SK-N-SH (cell line): ENCODE measurements at regions not wholly inside any gene's neighbourhood (a gene's known extent, or its start where the extent isn't known, plus 50 kb on each side); places are given as distances from the start of the nearest gene placed in this dataset.
A peak's percentile ranks its signal among the peaks of the same experiment; 100 is the strongest.

Source experiments
- CTCF ChIA-PET: fragments of 300-600, 350-600 bp; formaldehyde crosslinking; extraction: SDS; loops from one replicate; lab custom pipeline; 2021; lab: Yijun Ruan, JAX
- POLR2A ChIA-PET: fragments of 350-600 bp; sonication (Branson Sonifier 250); formaldehyde crosslinking; extraction: SDS; loops from one replicate; lab custom pipeline; 2020; ENCODE audit warnings: antibody characterized with exemption, inconsistent platforms; lab: Yijun Ruan, JAX
- DNase-seq: peaks from one replicate; pipeline ENCODE4 v3.0.0; 2012
- H2AFZ ChIP-seq: fragments of 200-600 bp; sonication (generic); 2 replicates; pipeline ENCODE4 v1.8.1; 2016; ENCODE audit warnings: antibody characterized with exemption, mild to moderate bottlenecking, low read depth
- H3F3A ChIP-seq: fragments of 200-600 bp; sonication (generic); replicated peaks from 2 replicates; pipeline ENCODE3; 2016; ENCODE audit warnings: antibody characterized with exemption, mild to moderate bottlenecking; ENCODE audit not compliant: insufficient read depth
- H3K27ac ChIP-seq, 2 experiments: fragments of 200-500 bp in 1 of 2; fragments of 200-600 bp in 1 of 2; sonication (Bioruptor generic) in 1 of 2; sonication (generic), shearing (Covaris generic) in 1 of 2; 2 replicates each; pipeline versions ENCODE4 v1.5.1 to v1.6.1; 2014 to 2016; ENCODE audit warnings: low read depth in 2 of 2, inconsistent platforms in 1 of 2, low read length in 1 of 2, mild to moderate bottlenecking in 1 of 2, mixed read lengths in 1 of 2
- H3K27me3 ChIP-seq: fragments of 200-600 bp; sonication (generic), shearing (Covaris generic); 2 replicates; pipeline ENCODE4 v1.6.1; 2016; ENCODE audit warnings: mixed run types; ENCODE audit not compliant: insufficient read depth
- H3K36me3 ChIP-seq, 2 experiments: fragments of 200-500 bp in 1 of 2; fragments of 200-600 bp in 1 of 2; sonication (Bioruptor generic) in 1 of 2; sonication (generic) in 1 of 2; replicated peaks in 1 of 2; 2 replicates each; pipeline versions ENCODE3 to v1.5.1; 2014 to 2016; ENCODE audit warnings: low read length in 1 of 2, mild to moderate bottlenecking in 1 of 2; ENCODE audit not compliant: insufficient read depth in 2 of 2, control insufficient read depth in 1 of 2
- H3K4me1 ChIP-seq, 2 experiments: fragments of 200-500 bp in 1 of 2; fragments of 200-600 bp in 1 of 2; sonication (Bioruptor generic) in 1 of 2; sonication (generic), shearing (Covaris generic) in 1 of 2; 2 replicates each; pipeline versions ENCODE4 v1.5.1 to v1.6.1; 2014 to 2016; ENCODE audit warnings: low read depth in 1 of 2, low read length in 1 of 2, mixed run types in 1 of 2; ENCODE audit not compliant: insufficient read depth in 2 of 2, control insufficient read depth in 1 of 2
- H3K4me2 ChIP-seq: fragments of 200-600 bp; sonication (generic), shearing (Covaris generic); 2 replicates; pipeline ENCODE4 v1.6.1; 2017; ENCODE audit warnings: mixed run types
- H3K4me3 ChIP-seq, 2 experiments: fragments of 200-500 bp in 1 of 2; fragments of 200-600 bp in 1 of 2; sonication (Bioruptor generic) in 1 of 2; sonication (generic), shearing (Covaris generic) in 1 of 2; 2 replicates each; pipeline versions ENCODE4 v1.5.1 to v1.8.1; 2014 to 2016; ENCODE audit warnings: low read depth in 2 of 2, inconsistent platforms in 1 of 2, low read length in 1 of 2, mild to moderate bottlenecking in 1 of 2, mixed read lengths in 1 of 2, moderate library complexity in 1 of 2
- H3K79me2 ChIP-seq: fragments of 200-600 bp; sonication (generic); 2 replicates; pipeline ENCODE4 v1.8.1; 2017; ENCODE audit warnings: mild to moderate bottlenecking; ENCODE audit not compliant: insufficient read depth
- H3K9ac ChIP-seq: fragments of 200-600 bp; sonication (generic); 2 replicates; pipeline ENCODE4 v1.6.1; 2017; ENCODE audit warnings: mixed run types
- H3K9me2 ChIP-seq: fragments of 200-600 bp; sonication (generic); 2 replicates; pipeline ENCODE4 v1.6.1; 2017; ENCODE audit warnings: mixed run types
- H3K9me3 ChIP-seq: fragments of 200-600 bp; sonication (generic); 2 replicates; pipeline ENCODE4 v1.6.1; 2017; ENCODE audit warnings: mixed run types, mild to moderate bottlenecking, moderate library complexity
- H4K20me1 ChIP-seq: fragments of 200-600 bp; sonication (generic); 2 replicates; pipeline ENCODE4 v1.6.1; 2017; ENCODE audit warnings: mild to moderate bottlenecking, mixed run types; ENCODE audit not compliant: insufficient read depth
- EP300 ChIP-seq, 2 experiments: IDR thresholded peaks; 2 replicates each; pipeline versions ENCODE4 v1.4.0 to v1.6.1; 2012; ENCODE audit warnings: borderline replicate concordance in 1 of 2, low read depth in 1 of 2, low read length in 1 of 2
- FOXJ3 ChIP-seq: sonication (generic); formaldehyde crosslinking; IDR thresholded peaks from 2 replicates; pipeline ENCODE4 v1.5.1; 2020; ENCODE audit warnings: mild to moderate bottlenecking, missing genetic modification reagents
- GABPA ChIP-seq: IDR thresholded peaks from 2 replicates; pipeline ENCODE4 v1.4.0; 2012; ENCODE audit warnings: low read depth, mild to moderate bottlenecking
- GATA2 ChIP-seq: sonication (generic); formaldehyde crosslinking; IDR thresholded peaks from 2 replicates; pipeline ENCODE4 v1.5.0; 2020; ENCODE audit warnings: mild to moderate bottlenecking, missing genetic modification reagents
- MEF2A ChIP-seq: IDR thresholded peaks from 2 replicates; pipeline ENCODE4 v1.4.0; 2012; ENCODE audit warnings: low read depth, borderline replicate concordance
- MXI1 ChIP-seq: IDR thresholded peaks from 2 replicates; pipeline ENCODE4 v1.6.1; 2012; ENCODE audit warnings: mild to moderate bottlenecking, low read depth, low read length, improper control_type of control experiment
- NRF1 ChIP-seq: IDR thresholded peaks from 2 replicates; pipeline ENCODE4 v1.6.1; 2012; ENCODE audit warnings: low read depth, mild to moderate bottlenecking, low read length
- RAD21 ChIP-seq: IDR thresholded peaks from 2 replicates; pipeline ENCODE4 v1.6.1; 2012; ENCODE audit warnings: mild to moderate bottlenecking, low read length
- RCOR1 ChIP-seq: fragments of 150-350 bp; IDR thresholded peaks from 2 replicates; pipeline ENCODE4 v1.6.1; 2017; ENCODE audit warnings: antibody characterized with exemption, low read length
- RFX5 ChIP-seq: IDR thresholded peaks from 2 replicates; pipeline ENCODE4 v1.6.1; 2012; ENCODE audit warnings: mild to moderate bottlenecking, improper control_type of control experiment, low read length
- TAF1 ChIP-seq: IDR thresholded peaks from 2 replicates; pipeline ENCODE4 v1.6.1; 2012; ENCODE audit warnings: low read depth, mild to moderate bottlenecking, low read length, moderate library complexity, borderline replicate concordance
- TCF12 ChIP-seq: IDR thresholded peaks from 2 replicates; pipeline ENCODE4 v1.4.0; 2012
- TEAD4 ChIP-seq: IDR thresholded peaks from 2 replicates; pipeline ENCODE4 v1.4.0; 2012; ENCODE audit warnings: mild to moderate bottlenecking, borderline replicate concordance; ENCODE audit not compliant: insufficient read depth
- YY1 ChIP-seq: IDR thresholded peaks from 2 replicates; pipeline ENCODE4 v1.4.0; 2012; ENCODE audit warnings: low read depth, mild to moderate bottlenecking
- WGBS: methylation state at CpG from one replicate; pipeline ENCODE4 v1.1.6; 2017; ENCODE audit warnings: low lambda C conversion rate; 5-methylcytosine and 5-hydroxymethylcytosine counted together
- TF ChIP-seq, protein P1 (sequence below): fragments of 150-350 bp; IDR thresholded peaks from 2 replicates; pipeline ENCODE4 v1.6.1; 2016; ENCODE audit warnings: mild to moderate bottlenecking, low read depth, low read length
- TF ChIP-seq, protein P2 (sequence below): IDR thresholded peaks from 2 replicates; pipeline ENCODE4 v1.6.1; 2012; ENCODE audit warnings: mild to moderate bottlenecking, low read depth, low read length, moderate library complexity

DNA sequence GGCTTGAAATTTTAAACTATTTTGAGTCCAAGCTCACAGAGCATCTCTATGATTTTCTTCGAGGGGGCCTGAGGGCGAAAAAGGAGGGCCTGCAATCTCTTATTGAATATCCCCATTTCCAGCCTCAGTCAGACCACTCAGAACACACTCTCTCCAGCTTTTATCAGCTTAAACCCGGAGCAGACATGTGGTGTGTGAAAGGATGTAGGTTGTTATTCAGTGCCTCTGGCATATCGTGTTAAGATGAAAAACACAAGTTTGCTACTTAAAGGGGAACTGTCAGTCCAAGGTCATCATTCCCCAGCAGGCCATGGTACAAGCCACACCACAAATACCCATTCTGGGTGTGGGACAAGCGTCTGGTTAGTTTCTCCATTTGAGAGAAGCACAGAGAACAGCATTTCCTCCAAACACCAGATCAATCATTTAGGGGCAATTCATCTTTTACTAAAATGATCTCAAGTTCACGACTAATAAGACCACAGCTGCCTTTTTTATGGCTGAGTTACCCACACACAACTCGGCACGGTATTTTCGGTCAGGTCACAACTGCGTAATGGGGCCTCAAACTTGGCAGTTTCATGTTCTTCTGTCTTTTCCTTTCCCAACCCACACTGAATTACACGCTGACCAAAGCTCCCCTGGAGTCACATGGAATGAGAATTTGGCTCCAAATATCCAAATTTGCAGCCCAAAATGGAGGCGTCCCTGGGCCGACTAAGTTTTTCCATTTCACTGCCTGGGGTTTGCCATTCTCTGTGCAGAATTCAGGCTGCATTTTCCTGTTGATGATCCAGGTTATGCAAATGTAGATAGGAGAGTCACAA lies 188.4 kb downstream of the SEM1 start:
- TF ChIP-seq, protein P1, sequence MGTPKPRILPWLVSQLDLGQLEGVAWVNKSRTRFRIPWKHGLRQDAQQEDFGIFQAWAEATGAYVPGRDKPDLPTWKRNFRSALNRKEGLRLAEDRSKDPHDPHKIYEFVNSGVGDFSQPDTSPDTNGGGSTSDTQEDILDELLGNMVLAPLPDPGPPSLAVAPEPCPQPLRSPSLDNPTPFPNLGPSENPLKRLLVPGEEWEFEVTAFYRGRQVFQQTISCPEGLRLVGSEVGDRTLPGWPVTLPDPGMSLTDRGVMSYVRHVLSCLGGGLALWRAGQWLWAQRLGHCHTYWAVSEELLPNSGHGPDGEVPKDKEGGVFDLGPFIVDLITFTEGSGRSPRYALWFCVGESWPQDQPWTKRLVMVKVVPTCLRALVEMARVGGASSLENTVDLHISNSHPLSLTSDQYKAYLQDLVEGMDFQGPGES, result no peak
- TF ChIP-seq MEF2A (no peak), NRF1 (no peak), RFX5 (no peak), RCOR1 (peak; percentile 90), EP300 (IDR thresholded peaks at IDR 0.05; ENCODE audit: borderline replicate concordance in 1 of 2, low read depth in 1 of 2, low read length in 1 of 2) (peak in 1 of 2 experiments; percentile 83; a peak in 2 of 4 replicates), FOXJ3 (CRISPR knock-in tag) (peak; percentile 71), GATA2 (CRISPR knock-in tag) (peak; percentile 64; the same call in 1 of the 2 replicates), RAD21 (peak; percentile 43), MXI1 (no peak), YY1 (no peak), TCF12 (peak; percentile 28; the same call in 1 of the 2 replicates), GABPA (no peak), TEAD4 (no peak), TAF1 (no peak)
- TF ChIP-seq, protein P2, sequence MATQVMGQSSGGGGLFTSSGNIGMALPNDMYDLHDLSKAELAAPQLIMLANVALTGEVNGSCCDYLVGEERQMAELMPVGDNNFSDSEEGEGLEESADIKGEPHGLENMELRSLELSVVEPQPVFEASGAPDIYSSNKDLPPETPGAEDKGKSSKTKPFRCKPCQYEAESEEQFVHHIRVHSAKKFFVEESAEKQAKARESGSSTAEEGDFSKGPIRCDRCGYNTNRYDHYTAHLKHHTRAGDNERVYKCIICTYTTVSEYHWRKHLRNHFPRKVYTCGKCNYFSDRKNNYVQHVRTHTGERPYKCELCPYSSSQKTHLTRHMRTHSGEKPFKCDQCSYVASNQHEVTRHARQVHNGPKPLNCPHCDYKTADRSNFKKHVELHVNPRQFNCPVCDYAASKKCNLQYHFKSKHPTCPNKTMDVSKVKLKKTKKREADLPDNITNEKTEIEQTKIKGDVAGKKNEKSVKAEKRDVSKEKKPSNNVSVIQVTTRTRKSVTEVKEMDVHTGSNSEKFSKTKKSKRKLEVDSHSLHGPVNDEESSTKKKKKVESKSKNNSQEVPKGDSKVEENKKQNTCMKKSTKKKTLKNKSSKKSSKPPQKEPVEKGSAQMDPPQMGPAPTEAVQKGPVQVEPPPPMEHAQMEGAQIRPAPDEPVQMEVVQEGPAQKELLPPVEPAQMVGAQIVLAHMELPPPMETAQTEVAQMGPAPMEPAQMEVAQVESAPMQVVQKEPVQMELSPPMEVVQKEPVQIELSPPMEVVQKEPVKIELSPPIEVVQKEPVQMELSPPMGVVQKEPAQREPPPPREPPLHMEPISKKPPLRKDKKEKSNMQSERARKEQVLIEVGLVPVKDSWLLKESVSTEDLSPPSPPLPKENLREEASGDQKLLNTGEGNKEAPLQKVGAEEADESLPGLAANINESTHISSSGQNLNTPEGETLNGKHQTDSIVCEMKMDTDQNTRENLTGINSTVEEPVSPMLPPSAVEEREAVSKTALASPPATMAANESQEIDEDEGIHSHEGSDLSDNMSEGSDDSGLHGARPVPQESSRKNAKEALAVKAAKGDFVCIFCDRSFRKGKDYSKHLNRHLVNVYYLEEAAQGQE, result no peak
- Histone ChIP-seq H3K4me3 (no peak overlapping the region), H4K20me1 (no peaks in the 10 kb centered on the region), H3K27ac (peak overlapping the region in 1 of 2 experiments; percentile 68; a peak in 2 of 4 replicates), H3K4me2 (no peak overlapping the region), H3K9ac (no peak overlapping the region), H3K9me3 (no peaks in the 10 kb centered on the region), H3F3A (no peaks in the 10 kb centered on the region), H2AFZ (no peak overlapping the region), H3K9me2 (no peaks in the 10 kb centered on the region), H3K79me2 (no peaks in the 10 kb centered on the region), H3K27me3 (no peaks in the 10 kb centered on the region), H3K4me1 (peaks cover 0 to 15% of the 10 kb centered on the region in 2 experiments; a peak in 2 of 4 replicates), H3K36me3 (no peaks in the 10 kb centered on the region)
- 39% methylated on average over 13 of the region's 13 CpGs for WGBS
- POLR2A ChIA-PET, result interaction anchor here (1.1 kb wide), 1 partner anchor 11 kb away, joined by 3 read pairs; no protein-coding TSS in a partner anchor
- DNase-seq, result peak; percentile 44
- CTCF ChIA-PET, result interaction anchor here (0.6 to 2.5 kb wide), 5 partner anchors 8 to 506 kb away, joined by 3 to 9 read pairs (median 4); no protein-coding TSS in a partner anchor
